Osteocyte (in vitro differentiated cells): ENCODE measurements at regions not wholly inside any gene's neighbourhood (a gene's known extent, or its start where the extent isn't known, plus 50 kb on each side); places are given as distances from the start of the nearest gene placed in this dataset.

Experiments
- DNase-seq: peaks from one replicate; pipeline ENCODE4 v3.0.0; 2021; ENCODE audit warnings: mixed read lengths; ENCODE audit not compliant: unreplicated experiment; ENCODE audit errors: extremely low spot score
- H3K27ac Mint-ChIP-seq: one replicate; pipeline ENCODE4 v1.8.0; 2021; ENCODE audit warnings: mild to moderate bottlenecking, mixed read lengths; ENCODE audit not compliant: unreplicated experiment
- H3K27me3 Mint-ChIP-seq: one replicate; pipeline ENCODE4 v1.8.0; 2021; ENCODE audit warnings: mixed read lengths; ENCODE audit not compliant: unreplicated experiment
- H3K36me3 Mint-ChIP-seq: one replicate; pipeline ENCODE4 v1.8.0; 2021; ENCODE audit warnings: mixed read lengths; ENCODE audit not compliant: unreplicated experiment
- H3K4me1 Mint-ChIP-seq: one replicate; pipeline ENCODE4 v1.8.0; 2021; ENCODE audit warnings: mixed read lengths; ENCODE audit not compliant: unreplicated experiment
- H3K4me3 Mint-ChIP-seq: one replicate; pipeline ENCODE4 v1.8.0; 2021; ENCODE audit warnings: mild to moderate bottlenecking, moderate library complexity, mixed read lengths; ENCODE audit not compliant: unreplicated experiment
- H3K9me3 Mint-ChIP-seq: one replicate; pipeline ENCODE4 v1.8.0; 2021; ENCODE audit warnings: mixed read lengths; ENCODE audit not compliant: unreplicated experiment
- CTCF ChIP-seq: fragments of 200-600 bp; sonication (generic); IDR thresholded peaks from 2 replicates; pipeline ENCODE4 v1.5.0; 2021; ENCODE audit warnings: antibody characterized with exemption, mild to moderate bottlenecking, moderate library complexity

DNA sequence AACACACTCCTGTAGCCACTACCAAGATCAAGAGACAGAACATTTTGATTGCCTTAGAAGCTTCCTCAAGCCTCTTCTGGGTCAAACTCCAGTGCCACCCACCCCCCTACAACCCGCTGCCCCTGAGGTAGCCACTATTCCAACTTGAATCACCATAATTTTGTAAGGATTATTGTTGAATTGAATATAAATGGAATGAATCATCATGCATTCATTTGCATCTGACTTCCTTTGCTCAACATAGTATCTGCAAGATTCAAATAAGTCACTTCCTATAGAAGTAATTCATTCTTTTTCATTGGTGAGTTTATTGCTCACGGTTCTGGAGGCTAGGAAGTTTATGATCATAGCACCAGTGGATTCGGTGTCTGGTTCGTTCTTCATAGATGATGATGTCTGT lies 364.2 kb downstream of the SLITRK2 start:
- Mint-ChIP-seq H3K36me3 (no peaks in the 10 kb centered on the region), H3K27me3 (no peaks in the 10 kb centered on the region), H3K9me3 (peaks cover 59% of the 10 kb centered on the region), H3K27ac (no peak overlapping the region), H3K4me3 (no peak overlapping the region), H3K4me1 (no peaks in the 10 kb centered on the region)
- DNase-seq: no peak
- no peak for TF ChIP-seq CTCF

GRCh38 chrX:146186540-146186939 lies 368.9 kb downstream of the SLITRK2 start:
- DNase-seq: no peak
- TF ChIP-seq CTCF: no peak
- no peaks in the 10 kb centered on the region for H3K36me3 Mint-ChIP-seq
- no peak overlapping the region for H3K27ac Mint-ChIP-seq
- H3K9me3 Mint-ChIP-seq: peaks cover 66% of the 10 kb centered on the region
- H3K4me1 Mint-ChIP-seq: no peaks in the 10 kb centered on the region
- no peak overlapping the region for H3K4me3 Mint-ChIP-seq
- H3K27me3 Mint-ChIP-seq: no peaks in the 10 kb centered on the region

DNA sequence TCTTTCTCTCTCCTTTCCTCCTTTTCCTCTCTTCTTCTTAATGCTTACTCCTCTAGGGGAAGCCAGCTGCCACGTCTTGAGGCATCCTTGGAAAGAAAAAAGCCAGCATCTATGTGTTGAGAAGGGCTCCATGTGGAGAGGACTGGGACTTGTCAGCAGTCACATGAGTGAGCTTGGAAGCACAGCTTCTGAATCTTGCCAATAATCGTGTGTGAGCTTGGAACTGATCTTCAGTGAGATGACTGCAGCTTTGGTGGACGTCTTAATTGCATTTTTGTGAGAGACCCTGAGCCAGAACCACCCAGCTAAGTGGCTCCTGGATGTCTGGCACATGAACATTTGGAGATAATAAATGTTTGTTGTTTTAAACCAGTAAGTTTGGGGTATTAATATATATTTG lies 371.7 kb downstream of the SLITRK2 start:
- no peak overlapping the region for H3K4me3 Mint-ChIP-seq
- no peak overlapping the region for H3K27ac Mint-ChIP-seq
- no peaks in the 10 kb centered on the region for H3K27me3 Mint-ChIP-seq
- TF ChIP-seq CTCF: no peak
- no peak for DNase-seq
- H3K4me1 Mint-ChIP-seq: no peaks in the 10 kb centered on the region
- peaks cover 54% of the 10 kb centered on the region for H3K9me3 Mint-ChIP-seq
- no peaks in the 10 kb centered on the region for H3K36me3 Mint-ChIP-seq

DNA sequence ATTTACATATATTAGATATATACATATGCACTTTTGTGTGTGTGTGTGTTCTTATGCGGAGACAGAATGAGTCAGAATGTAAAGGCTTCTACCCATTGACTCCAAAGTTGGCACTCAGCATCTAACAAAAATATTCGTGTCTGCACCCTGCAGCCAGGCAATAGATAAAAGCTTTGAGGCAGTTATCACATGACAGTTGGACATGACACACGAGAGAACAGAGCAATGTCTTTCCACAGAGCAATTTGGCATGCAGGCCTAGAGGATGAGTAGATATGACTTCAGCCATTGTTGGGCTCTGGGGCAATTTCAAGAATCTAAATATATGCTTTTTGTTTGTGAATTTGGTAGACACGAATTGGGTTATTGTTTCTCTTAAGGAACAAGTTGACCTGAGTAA lies 391.2 kb downstream of the SLITRK2 start:
- TF ChIP-seq CTCF: no peak
- DNase-seq: no peak
- no peaks in the 10 kb centered on the region for H3K27me3 Mint-ChIP-seq
- no peak overlapping the region for H3K4me3 Mint-ChIP-seq
- H3K9me3 Mint-ChIP-seq: peaks cover 33% of the 10 kb centered on the region
- H3K4me1 Mint-ChIP-seq: no peaks in the 10 kb centered on the region
- H3K36me3 Mint-ChIP-seq: no peaks in the 10 kb centered on the region
- H3K27ac Mint-ChIP-seq: no peak overlapping the region

GRCh38 chrX:146224442-146224841 lies 406.8 kb downstream of the SLITRK2 start:
- no peak for DNase-seq
- Mint-ChIP-seq H3K4me1 (no peaks in the 10 kb centered on the region), H3K9me3 (peaks cover 45% of the 10 kb centered on the region), H3K27me3 (no peaks in the 10 kb centered on the region), H3K4me3 (no peak overlapping the region), H3K36me3 (no peaks in the 10 kb centered on the region), H3K27ac (no peak overlapping the region)
- TF ChIP-seq CTCF: no peak
